BJ (cell line): ENCODE measurements at regions not wholly inside any gene's neighbourhood (a gene's known extent, or its start where the extent isn't known, plus 50 kb on each side); places are given as distances from the start of the nearest gene placed in this dataset.

ENCODE experiments used
- CTCF ChIA-PET: fragments of 350-600 bp; formaldehyde crosslinking; extraction: SDS; loops from one replicate; lab custom pipeline; 2021; ENCODE audit warnings: antibody characterized with exemption, inconsistent platforms; lab: Yijun Ruan, JAX
- POLR2A ChIA-PET: fragments of 300-600 bp; sonication (Branson Sonifier 250); formaldehyde crosslinking; extraction: SDS; loops from one replicate; lab custom pipeline; 2021; ENCODE audit warnings: antibody characterized with exemption; lab: Charles Lee
- DNase-seq: peaks from one replicate; pipeline ENCODE4 v3.0.0-alpha.2; 2011; ENCODE audit warnings: low read depth
- H3K27me3 ChIP-seq: 2 replicates; pipeline ENCODE4 v1.6.0; 2011; ENCODE audit warnings: low read length; ENCODE audit not compliant: control insufficient read depth, insufficient read depth
- H3K36me3 ChIP-seq: 2 replicates; pipeline ENCODE4 v1.5.1; 2011; ENCODE audit warnings: low read length; ENCODE audit not compliant: control insufficient read depth, insufficient read depth
- H3K4me3 ChIP-seq: 2 replicates; pipeline ENCODE4 v1.5.1; 2011; ENCODE audit warnings: low read depth, mild to moderate bottlenecking, control low read depth, low read length
- TF ChIP-seq, protein P1 (sequence below): IDR thresholded peaks from 2 replicates; pipeline ENCODE4 v1.5.1; 2011; ENCODE audit warnings: low read depth, mild to moderate bottlenecking, control low read depth, inconsistent platforms, low read length, moderate library complexity; ENCODE audit not compliant: insufficient read depth

DNA sequence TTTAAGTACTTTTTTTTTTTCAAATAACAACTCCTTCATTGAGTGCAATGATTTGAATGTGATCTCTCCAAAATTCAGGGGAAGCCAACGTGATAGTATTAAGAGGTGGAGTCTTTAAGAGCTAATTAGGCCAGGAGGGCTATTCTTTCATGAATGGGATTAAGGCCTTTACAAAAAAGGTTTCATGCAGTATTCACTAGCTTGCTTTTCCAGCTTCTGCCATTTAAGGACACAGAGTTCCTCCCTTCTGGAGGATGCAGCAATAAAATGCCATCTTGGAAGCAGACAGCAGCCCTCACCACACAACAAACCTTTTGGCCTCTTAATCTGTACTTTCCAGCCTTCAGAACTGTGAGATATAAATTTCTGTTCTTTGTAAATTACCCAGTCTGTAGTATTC lies 586.8 kb upstream of the LMO3 start:
- POLR2A ChIA-PET = no interaction called here
- CTCF ChIA-PET = no interaction called here
- H3K27me3 ChIP-seq = no peaks in the 10 kb centered on the region
- no peak overlapping the region for H3K4me3 ChIP-seq
- no peak for DNase-seq
- no peaks in the 10 kb centered on the region for H3K36me3 ChIP-seq
- TF ChIP-seq, protein P1, sequence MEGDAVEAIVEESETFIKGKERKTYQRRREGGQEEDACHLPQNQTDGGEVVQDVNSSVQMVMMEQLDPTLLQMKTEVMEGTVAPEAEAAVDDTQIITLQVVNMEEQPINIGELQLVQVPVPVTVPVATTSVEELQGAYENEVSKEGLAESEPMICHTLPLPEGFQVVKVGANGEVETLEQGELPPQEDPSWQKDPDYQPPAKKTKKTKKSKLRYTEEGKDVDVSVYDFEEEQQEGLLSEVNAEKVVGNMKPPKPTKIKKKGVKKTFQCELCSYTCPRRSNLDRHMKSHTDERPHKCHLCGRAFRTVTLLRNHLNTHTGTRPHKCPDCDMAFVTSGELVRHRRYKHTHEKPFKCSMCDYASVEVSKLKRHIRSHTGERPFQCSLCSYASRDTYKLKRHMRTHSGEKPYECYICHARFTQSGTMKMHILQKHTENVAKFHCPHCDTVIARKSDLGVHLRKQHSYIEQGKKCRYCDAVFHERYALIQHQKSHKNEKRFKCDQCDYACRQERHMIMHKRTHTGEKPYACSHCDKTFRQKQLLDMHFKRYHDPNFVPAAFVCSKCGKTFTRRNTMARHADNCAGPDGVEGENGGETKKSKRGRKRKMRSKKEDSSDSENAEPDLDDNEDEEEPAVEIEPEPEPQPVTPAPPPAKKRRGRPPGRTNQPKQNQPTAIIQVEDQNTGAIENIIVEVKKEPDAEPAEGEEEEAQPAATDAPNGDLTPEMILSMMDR = no peak

DNA sequence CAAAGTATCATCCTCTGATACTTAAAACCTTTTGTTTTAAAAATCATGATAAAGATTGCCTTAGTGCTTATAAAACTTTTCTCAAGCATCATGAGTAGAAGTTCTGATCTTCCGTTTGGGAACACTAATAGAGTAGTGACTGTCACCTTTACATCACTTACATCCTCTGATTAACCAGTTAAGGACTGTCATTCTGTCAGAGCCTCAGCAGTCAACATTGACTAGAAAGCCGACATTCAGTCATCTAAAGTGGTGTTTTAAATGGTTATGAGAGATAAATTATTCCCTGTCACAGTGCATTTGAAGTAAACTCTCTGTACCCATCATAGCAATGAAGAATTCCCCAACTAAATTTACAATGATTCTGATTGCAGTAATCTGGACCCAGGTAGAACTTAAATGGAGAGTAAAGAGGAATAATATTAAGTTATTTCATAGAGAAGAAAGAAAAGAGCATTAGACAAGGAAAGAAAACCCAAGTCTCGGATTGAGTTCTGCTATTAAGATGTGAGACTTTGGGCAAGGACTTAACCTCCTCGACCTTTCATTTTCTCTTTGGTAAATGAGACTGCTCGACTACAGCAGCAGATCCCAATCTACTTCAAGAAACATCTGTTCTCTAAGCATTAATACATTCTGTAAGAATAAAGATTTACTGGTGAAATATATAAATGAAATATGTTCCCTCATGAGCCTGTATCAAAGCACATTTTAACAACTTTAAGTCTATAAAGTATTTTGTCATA lies 563.9 kb upstream of the LMO3 start:
- ChIA-PET CTCF (no interaction called here), POLR2A (no interaction called here)
- TF ChIP-seq, protein P1 = no peak
- DNase-seq = no peak
- Histone ChIP-seq H3K36me3 (no peaks in the 10 kb centered on the region), H3K27me3 (no peaks in the 10 kb centered on the region), H3K4me3 (no peak overlapping the region)

DNA sequence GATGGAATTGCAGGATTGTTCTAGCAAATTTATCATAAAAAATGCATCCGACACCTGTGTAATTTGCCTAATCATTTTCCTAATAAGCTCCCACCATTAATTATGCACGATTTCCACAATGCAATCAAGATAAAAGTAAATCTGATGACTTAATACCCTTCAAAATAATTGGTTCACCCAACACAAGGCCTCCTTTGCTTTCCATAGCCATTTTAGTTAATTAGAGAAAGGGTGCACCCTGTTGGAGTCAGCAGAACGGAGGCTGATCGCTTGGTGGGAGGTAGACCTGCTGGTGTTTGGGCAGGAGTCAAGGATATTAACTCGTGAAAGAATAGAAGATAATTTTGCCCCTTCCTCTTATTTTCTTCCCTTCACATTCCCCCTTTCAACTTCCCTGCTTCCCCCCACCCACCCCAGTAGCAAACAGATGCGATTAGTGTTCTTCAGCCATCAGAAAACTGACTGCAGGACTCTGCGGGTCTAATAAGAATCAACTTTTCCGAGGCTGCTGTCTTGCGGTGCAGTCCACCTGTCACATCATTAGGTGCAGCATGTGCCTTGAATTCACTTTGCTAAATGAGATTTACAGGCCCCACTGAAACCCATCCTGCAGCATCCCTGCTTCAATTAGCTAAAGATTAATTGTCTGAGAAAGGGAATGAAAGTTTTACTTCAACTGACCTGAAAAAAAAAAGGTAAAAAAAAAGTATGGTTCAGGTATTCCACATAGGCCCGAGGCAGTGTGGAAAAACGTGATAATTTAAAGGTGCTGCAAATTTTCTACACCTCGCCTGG lies 553.7 kb upstream of the LMO3 start:
- no peak for DNase-seq
- TF ChIP-seq, protein P1 = no peak
- CTCF ChIA-PET = no interaction called here
- Histone ChIP-seq H3K4me3 (no peak overlapping the region), H3K36me3 (no peaks in the 10 kb centered on the region), H3K27me3 (no peaks in the 10 kb centered on the region)
- POLR2A ChIA-PET = no interaction called here

DNA sequence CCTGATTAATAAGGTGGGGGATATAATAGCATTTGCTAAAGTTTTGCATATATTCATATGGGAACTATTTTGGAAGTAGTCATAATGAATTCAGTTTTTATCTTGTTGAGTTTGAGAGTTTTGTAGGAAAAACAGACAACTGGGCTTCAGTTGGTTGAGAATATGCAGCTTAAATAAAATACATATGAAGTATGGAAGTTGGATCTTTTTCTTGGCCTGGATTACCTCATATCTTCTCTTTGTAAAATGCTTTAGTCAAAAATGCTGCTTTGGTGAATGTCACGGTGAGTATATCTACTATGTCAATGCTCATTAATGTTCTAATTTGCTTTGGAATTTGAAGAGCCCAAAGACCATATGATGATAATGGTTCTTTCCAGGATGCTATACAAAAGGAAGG lies 552.2 kb upstream of the LMO3 start:
- POLR2A ChIA-PET = no interaction called here
- CTCF ChIA-PET = no interaction called here
- H3K4me3 ChIP-seq = no peak overlapping the region
- no peaks in the 10 kb centered on the region for H3K27me3 ChIP-seq
- DNase-seq = no peak
- no peaks in the 10 kb centered on the region for H3K36me3 ChIP-seq
- TF ChIP-seq, protein P1 = no peak

DNA sequence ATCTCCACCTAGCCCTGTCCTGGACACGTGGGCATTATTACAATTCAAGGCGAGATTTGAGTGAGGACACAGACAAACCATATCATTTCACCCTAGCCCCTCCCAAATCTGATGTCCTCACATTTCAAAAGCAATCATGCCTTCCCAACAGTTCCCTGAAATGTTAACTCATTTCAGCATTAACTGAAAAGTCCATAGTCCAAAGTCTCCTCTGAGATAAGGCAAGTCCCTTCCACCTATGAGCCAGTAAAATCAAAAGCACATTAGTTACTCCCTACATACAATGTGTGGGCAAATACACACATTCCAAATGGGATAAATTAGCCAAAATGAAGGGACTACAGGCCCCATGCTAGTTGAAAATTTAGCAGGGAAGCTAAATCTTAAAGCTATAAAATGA lies 546.0 kb upstream of the LMO3 start:
- no peak overlapping the region for H3K4me3 ChIP-seq
- no peaks in the 10 kb centered on the region for H3K36me3 ChIP-seq
- CTCF ChIA-PET = no interaction called here
- POLR2A ChIA-PET = no interaction called here
- H3K27me3 ChIP-seq = no peaks in the 10 kb centered on the region
- DNase-seq = no peak
- TF ChIP-seq, protein P1 = no peak
